Right lobe of liver (tissue), 4 donors: ENCODE measurements at regions not wholly inside any gene's neighbourhood (a gene's known extent, or its start where the extent isn't known, plus 50 kb on each side); places are given as distances from the start of the nearest gene placed in this dataset.

Source experiments
- CTCF ChIP-seq, 4 donors: fragments of 200-600 bp in 3 of 4; fragments of 450-650 bp in 1 of 4; IDR thresholded peaks; one replicate each; pipeline versions ENCODE4 v1.5.1 to v1.8.0; 2016 to 2022; ENCODE audit warnings: antibody characterized with exemption in 4 of 4, mild to moderate bottlenecking in 2 of 4
- POLR2A ChIP-seq: fragments of 450-650 bp; IDR thresholded peaks from one replicate; pipeline ENCODE4 v1.6.1; 2017; ENCODE audit warnings: antibody characterized with exemption, mild to moderate bottlenecking
- donor health status: DM: no; HTN: no; CAD: no.
- donor health status: DM: no; HTN: no; CAD: no.
- donor health status: DM: no; HTN: yes; CAD: no.

GRCh38 chr20:61086031-61086430, 166.0 kb upstream of the CDH4 start:
- TF ChIP-seq CTCF (IDR thresholded peaks at IDR 0.05): no peak
- TF ChIP-seq POLR2A: no peak
